ENCODE measurements at regions not wholly inside any gene's neighbourhood (a gene's known extent, or its start where the extent isn't known, plus 50 kb on each side); places are given as distances from the start of the nearest gene placed in this dataset.

DNA sequence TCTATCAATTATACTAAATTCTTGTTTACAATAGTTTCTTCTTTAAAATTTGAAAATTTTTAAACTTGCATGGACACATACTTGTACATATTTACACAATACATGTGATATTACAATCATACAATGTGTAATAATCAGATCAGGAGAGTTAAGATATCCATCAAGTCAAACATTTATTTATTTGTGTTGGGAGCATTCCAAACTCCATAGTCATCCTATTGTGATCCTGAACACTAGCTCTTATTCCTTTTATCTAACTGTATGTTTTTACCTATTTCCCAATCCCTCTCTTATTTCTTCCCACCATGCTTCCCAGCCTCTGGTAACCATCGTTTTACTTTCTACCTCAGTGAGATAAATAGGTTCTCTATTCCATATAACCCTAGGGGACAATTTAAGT, 1219.2 kb downstream of the ZPLD1 start (continued):
- TF ChIP-seq CBX5 (IDR thresholded peaks at IDR 0.05; ENCODE audit: low read depth, low read length) = no peak
- TF ChIP-seq PHF8 (conservative IDR thresholded peaks at IDR 0.05; ENCODE audit: low read depth, low read length) = no peak
- TF ChIP-seq RFX5 (IDR thresholded peaks at IDR 0.05; ENCODE audit: borderline replicate concordance, low read depth, low read length) = no peak
